MM.1S (cell line): ENCODE measurements at regions not wholly inside any gene's neighbourhood (a gene's known extent, or its start where the extent isn't known, plus 50 kb on each side); places are given as distances from the start of the nearest gene placed in this dataset.

Source experiments
- CTCF ChIP-seq: fragments of 300-600 bp; sonication (generic); IDR thresholded peaks from 2 replicates; pipeline ENCODE4 v1.5.1; 2016; ENCODE audit warnings: antibody characterized with exemption, low read length, mixed read lengths
- EZH2 ChIP-seq: fragments of 300-600 bp; sonication (generic); optimal IDR thresholded peaks from 2 replicates; pipeline ENCODE3; 2017; ENCODE audit warnings: low read depth, mild to moderate bottlenecking, antibody characterized with exemption, low read length, mixed read lengths

- TF ChIP-seq CTCF: no peak
- TF ChIP-seq EZH2: no peak
Observed at GRCh38 chr10:124229989-124230634, 136.7 kb upstream of the CHST15 start.
